Stimulated activated CD4-positive, alpha-beta T cell treated with anti-CD3 and anti-CD28 coated beads, Interleukin-12 subunit alpha, Interleukin-12 subunit beta, amount 100 ng/mL, for 48 hours (primary cell): ENCODE measurements at regions not wholly inside any gene's neighbourhood (a gene's known extent, or its start where the extent isn't known, plus 50 kb on each side); places are given as distances from the start of the nearest gene placed in this dataset.

Experiments
- DNase-seq, 3 donors: peaks; one replicate each; pipeline ENCODE4 v3.0.0-alpha.2; 2020; ENCODE audit warnings: low read depth in 2 of 3, low spot score in 1 of 3

GRCh38 chr4:116449764-116450163 lies 635.6 kb downstream of the TRAM1L1 start:
- no peak for DNase-seq

DNA sequence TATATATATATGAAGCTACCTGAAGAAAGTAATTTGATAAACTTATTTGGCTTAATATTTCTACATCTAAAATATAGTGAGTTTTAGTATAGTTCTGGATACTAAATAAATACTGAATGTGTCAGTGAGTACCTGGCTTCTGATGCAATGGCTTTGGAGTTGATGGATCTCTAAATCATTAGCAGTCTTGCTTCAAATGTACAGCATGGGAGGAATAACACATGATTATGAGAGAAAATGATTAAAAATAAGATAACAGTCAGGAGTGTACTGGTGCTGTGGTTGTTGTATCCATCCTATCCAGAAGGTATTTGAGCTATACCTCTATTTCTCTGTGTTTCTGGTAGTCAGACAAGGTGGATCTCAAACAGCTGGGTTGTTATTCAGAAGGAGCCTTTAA lies 641.3 kb downstream of the TRAM1L1 start:
- no peak for DNase-seq

- DNase-seq, result no peak
These were observed 646.2 kb downstream of the TRAM1L1 start for GRCh38 chr4:116438981-116439729.

- no peak for DNase-seq
These were observed 647.0 kb downstream of the TRAM1L1 start for GRCh38 chr4:116438417-116438816.

- no peak for DNase-seq
These were observed 657.7 kb downstream of the TRAM1L1 start for GRCh38 chr4:116427666-116428065.

DNA sequence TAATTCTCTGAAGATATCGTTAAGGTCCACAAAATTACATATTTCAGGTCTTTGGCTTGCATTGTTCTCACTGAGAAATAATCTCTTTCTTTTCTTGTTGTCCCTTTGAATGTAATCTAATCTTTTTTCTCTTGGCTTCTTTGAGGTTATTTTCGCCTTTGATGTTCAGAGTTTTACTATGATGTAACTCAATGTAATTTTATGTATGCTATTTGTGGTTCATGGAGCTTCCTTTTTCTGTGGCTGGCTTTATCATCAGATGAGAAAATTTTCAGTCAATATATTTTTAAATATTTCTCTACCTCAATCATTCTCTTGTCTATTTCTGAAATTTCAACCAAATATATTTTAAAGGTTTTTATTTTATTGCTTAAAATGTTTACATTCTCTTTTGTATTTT lies 672.2 kb downstream of the TRAM1L1 start:
- no peak for DNase-seq

GRCh38 chr4:116401293-116401692 lies 684.1 kb downstream of the TRAM1L1 start:
- DNase-seq, result no peak

- no peak for DNase-seq
These were observed 684.9 kb downstream of the TRAM1L1 start for GRCh38 chr4:116400480-116400879.

DNA sequence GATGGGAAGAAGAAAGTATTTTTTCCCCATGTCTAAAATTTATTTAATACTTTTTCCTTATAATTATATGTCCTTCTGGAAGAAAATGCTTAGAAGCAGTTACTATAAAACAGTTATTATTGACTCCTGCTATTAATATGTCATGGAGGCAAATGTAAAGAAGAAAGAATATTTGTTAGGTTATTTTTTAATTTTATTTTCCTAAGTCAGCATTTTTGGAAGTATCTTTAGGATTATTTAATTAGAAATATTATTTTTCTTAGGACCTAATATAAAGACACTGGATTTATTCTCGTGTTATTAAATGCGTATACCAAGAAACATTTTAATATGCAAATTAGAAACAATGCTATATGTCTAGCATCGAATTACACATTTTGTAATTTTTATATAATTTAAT lies 687.7 kb downstream of the TRAM1L1 start:
- DNase-seq, result no peak

- no peak for DNase-seq
These were observed 688.1 kb downstream of the TRAM1L1 start for GRCh38 chr4:116397291-116397690.

- no peak for DNase-seq
These were observed 690.0 kb downstream of the TRAM1L1 start for GRCh38 chr4:116395408-116395807.

- DNase-seq, result no peak
These were observed 694.4 kb downstream of the TRAM1L1 start for GRCh38 chr4:116391020-116391419.

- no peak for DNase-seq
These were observed 696.2 kb downstream of the TRAM1L1 start for GRCh38 chr4:116389139-116389538.

DNA sequence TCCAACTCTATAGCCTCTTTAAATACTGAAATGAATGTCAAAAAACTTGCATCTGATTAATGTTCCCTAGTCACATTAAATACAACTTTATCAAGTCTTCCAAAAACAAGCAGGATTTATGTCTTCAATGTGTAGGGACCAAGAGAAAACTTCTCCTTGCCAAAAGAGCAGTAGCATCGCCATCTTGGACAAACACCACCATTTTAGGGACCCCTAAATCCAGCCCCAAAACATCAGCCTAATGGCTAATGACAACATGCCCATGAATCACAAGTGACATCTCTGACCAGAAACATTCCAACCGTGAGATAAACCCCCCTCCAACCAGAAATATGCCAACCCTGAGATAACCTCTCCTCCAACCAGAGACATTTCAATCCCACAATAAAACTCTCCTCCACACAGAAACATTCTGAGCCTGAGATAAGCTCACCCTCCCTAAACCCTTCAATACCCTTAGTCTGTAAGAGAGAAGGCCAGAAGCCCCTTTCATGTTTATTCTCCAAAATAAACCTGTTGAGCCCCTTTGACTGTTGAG lies 697.4 kb downstream of the TRAM1L1 start:
- no peak for DNase-seq

GRCh38 chr4:116386856-116387255 lies 698.5 kb downstream of the TRAM1L1 start:
- no peak for DNase-seq

DNA sequence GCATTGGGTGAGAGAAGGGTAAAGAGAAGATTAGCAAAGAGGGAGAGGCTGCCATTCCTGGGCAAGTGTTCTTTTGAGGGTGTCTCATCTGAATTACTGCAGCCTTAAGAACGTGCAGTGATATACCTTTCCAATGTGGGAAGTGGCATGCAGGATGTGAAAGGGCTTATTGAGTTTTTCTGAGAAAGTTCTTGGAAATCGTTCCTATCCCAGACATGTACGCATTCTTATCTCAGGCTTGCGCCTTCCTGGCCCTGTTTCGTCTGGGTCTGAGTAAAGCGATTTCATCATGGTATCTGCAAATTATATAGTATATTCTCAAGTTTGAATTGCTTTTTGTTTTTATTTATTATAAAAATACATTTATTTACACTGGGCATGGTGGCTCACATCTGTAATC lies 699.8 kb downstream of the TRAM1L1 start:
- no peak for DNase-seq

DNA sequence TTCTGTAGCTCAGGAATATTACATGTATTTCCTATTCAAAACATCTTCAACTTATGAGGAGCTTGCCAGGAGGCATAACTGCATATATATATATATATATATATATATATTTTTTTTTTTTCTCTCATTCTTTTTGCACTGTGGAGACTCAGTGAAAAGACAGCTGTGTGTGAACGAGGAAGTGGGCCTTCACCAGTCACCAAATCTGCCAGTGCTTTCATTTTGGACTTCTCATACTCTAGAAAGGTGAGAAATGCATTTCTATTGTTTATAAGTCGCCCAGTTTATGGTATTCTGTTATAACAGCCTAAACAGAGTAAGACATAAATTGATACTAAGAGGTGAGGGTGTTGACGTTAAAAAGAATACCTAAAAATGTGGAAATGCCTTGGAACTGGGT lies 710.6 kb downstream of the TRAM1L1 start:
- DNase-seq, result no peak

GRCh38 chr4:116362583-116362982 lies 722.8 kb downstream of the TRAM1L1 start:
- no peak for DNase-seq

- no peak for DNase-seq
These were observed 723.6 kb downstream of the TRAM1L1 start for GRCh38 chr4:116361790-116362189.

DNA sequence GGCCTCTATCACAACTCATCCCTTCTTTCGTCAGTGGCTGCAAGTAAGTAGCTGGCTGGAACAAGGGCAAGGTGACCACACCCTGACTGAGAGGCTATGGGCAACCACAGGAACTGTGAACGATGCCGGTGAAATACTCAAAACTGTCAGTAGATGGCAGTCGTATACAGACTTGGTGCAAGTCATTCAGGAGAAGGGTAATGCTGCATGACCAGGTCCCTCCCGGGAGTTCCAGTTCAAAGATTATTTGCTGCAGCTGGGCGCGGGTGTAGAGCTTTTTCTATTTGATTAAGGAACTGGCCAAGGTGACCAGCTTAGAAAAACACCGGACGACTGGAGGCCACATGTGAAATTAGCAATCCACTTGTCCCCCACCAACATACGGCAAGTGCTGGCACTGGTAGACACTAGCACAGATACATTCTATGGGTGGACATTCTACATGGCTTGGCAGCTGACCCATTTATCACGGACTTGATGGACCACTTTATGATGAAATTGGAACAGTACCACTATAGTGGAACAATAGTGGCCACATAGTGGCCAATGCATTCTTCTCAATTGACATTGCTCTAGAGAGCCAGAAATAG lies 726.6 kb downstream of the TRAM1L1 start:
- DNase-seq, result peak; percentile 2 to 72 (median 14)

- no peak for DNase-seq
These were observed 727.6 kb downstream of the TRAM1L1 start for GRCh38 chr4:116357758-116358157.

- DNase-seq, result no peak
These were observed 738.6 kb downstream of the TRAM1L1 start for GRCh38 chr4:116346750-116347149.

GRCh38 chr4:116343809-116344208 lies 741.6 kb downstream of the TRAM1L1 start:
- DNase-seq, result no peak
